Tibial nerve (tissue), 4 donors: ENCODE measurements at regions not wholly inside any gene's neighbourhood (a gene's known extent, or its start where the extent isn't known, plus 50 kb on each side); places are given as distances from the start of the nearest gene placed in this dataset.

ENCODE experiments used
- DNase-seq, 2 donors: peaks; one replicate each; pipeline ENCODE4 v3.0.0-alpha.2; 2019; ENCODE audit warnings: low spot score in 2 of 2
- H3K27ac ChIP-seq, 4 donors: fragments of 200-600 bp; sonication (generic) in 3 of 4; one replicate each; pipeline ENCODE4 v1.5.1; 2017 to 2019; ENCODE audit warnings: mild to moderate bottlenecking in 1 of 4
- H3K27me3 ChIP-seq, 2 donors: fragments of 200-600 bp; sonication (generic) in 1 of 2; one replicate each; pipeline versions ENCODE4 v1.5.1 to v1.6.0; 2017 to 2019
- H3K36me3 ChIP-seq, 3 donors: fragments of 200-600 bp; sonication (generic); one replicate each; pipeline ENCODE4 v1.5.1; 2018 to 2019
- H3K4me1 ChIP-seq, 4 donors: fragments of 200-600 bp; sonication (generic) in 3 of 4; one replicate each; pipeline ENCODE4 v1.5.1; 2017 to 2019
- H3K4me3 ChIP-seq, 4 donors: fragments of 200-600 bp; sonication (generic) in 3 of 4; one replicate each; pipeline ENCODE4 v1.5.1; 2017 to 2019; ENCODE audit warnings: mild to moderate bottlenecking in 1 of 4, moderate library complexity in 1 of 4
- H3K9me3 ChIP-seq, 4 donors: fragments of 200-600 bp; sonication (generic) in 3 of 4; one replicate each; pipeline ENCODE4 v1.5.1; 2017 to 2019
- EP300 ChIP-seq, 2 donors: sonication (generic); formaldehyde crosslinking; IDR thresholded peaks; one replicate each; pipeline ENCODE4 v1.6.1; 2017; ENCODE audit warnings: antibody characterized with exemption in 2 of 2, mild to moderate bottlenecking in 1 of 2
- POLR2A ChIP-seq, 2 donors: fragments of 450-650 bp; IDR thresholded peaks; one replicate each; pipeline ENCODE4 v1.6.1; 2017; ENCODE audit warnings: antibody characterized with exemption in 2 of 2, mild to moderate bottlenecking in 2 of 2, moderate library complexity in 2 of 2
- WGBS, 2 donors: methylation state at CpG; one replicate each; pipeline ENCODE4 v1.1.5; 2018; 5-methylcytosine and 5-hydroxymethylcytosine counted together
- TF ChIP-seq, protein P1 (sequence below), 5 experiments: fragments of 200-600 bp in 3 of 5; fragments of 450-650 bp in 2 of 5; sonication (generic) in 3 of 5; IDR thresholded peaks; one replicate each; pipeline ENCODE4 v1.5.1; 2016 to 2019; ENCODE audit warnings: antibody characterized with exemption in 5 of 5, mild to moderate bottlenecking in 3 of 5, moderate library complexity in 2 of 5

DNA sequence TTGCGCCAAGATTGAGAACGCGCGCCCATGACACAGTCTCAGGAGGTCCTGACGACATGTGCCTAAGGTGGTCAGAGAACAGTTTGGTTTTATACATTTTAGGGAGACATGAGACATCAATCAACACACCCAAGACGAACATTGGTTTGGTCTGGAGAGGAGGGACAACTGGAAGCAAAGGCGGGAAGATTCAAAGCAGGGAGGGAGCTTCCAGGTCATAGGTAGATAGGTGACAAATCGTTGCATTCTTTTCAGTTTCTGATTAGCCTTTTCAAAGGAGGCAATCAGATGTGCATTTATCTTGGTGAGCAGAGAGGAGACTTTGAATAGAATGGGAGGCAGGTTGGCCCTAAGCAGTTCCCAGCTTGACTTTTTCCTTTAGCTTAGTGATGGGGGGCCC lies 828.4 kb upstream of the DPPA4 start:
- H3K27ac ChIP-seq = no peak overlapping the region
- no peak for DNase-seq
- H3K27me3 ChIP-seq = no peaks in the 10 kb centered on the region
- H3K36me3 ChIP-seq = no peaks in the 10 kb centered on the region
- H3K4me1 ChIP-seq = peaks cover 0 to 2% (median 0%) of the 10 kb centered on the region in 4 donors
- 54 to 68% methylated on average over 8 of the region's 8 CpGs for WGBS, 2 donors
- TF ChIP-seq, protein P1, sequence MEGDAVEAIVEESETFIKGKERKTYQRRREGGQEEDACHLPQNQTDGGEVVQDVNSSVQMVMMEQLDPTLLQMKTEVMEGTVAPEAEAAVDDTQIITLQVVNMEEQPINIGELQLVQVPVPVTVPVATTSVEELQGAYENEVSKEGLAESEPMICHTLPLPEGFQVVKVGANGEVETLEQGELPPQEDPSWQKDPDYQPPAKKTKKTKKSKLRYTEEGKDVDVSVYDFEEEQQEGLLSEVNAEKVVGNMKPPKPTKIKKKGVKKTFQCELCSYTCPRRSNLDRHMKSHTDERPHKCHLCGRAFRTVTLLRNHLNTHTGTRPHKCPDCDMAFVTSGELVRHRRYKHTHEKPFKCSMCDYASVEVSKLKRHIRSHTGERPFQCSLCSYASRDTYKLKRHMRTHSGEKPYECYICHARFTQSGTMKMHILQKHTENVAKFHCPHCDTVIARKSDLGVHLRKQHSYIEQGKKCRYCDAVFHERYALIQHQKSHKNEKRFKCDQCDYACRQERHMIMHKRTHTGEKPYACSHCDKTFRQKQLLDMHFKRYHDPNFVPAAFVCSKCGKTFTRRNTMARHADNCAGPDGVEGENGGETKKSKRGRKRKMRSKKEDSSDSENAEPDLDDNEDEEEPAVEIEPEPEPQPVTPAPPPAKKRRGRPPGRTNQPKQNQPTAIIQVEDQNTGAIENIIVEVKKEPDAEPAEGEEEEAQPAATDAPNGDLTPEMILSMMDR (IDR thresholded peaks at IDR 0.05) = no peak
- H3K4me3 ChIP-seq = no peak overlapping the region
- H3K9me3 ChIP-seq = no peaks in the 10 kb centered on the region

DNA sequence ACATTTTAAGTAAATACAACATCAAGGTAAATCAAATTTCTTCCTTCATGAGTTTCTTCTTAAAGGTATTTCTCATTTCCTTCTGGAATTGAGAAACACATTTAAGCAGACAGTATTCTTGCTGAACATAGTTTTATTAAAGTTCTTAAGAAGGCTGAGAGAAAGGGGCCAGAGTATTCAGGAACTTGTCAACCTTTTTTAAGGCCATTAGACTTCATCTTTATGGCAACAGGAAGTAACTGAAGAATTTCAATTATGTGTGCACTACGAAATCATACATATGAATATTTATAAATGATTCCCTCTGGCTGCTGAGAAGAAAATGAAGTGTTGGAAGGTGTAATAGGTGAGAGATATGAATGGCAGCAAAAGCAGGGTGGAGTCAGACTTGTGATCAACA lies 829.4 kb upstream of the DPPA4 start:
- H3K27me3 ChIP-seq = no peaks in the 10 kb centered on the region
- H3K4me3 ChIP-seq = no peak overlapping the region
- TF ChIP-seq EP300 (IDR thresholded peaks at IDR 0.05) (no peak), POLR2A (IDR thresholded peaks at IDR 0.05) (no peak)
- TF ChIP-seq, protein P1 (IDR thresholded peaks at IDR 0.05) = no peak
- 27 to 40% methylated on average over 1 of the region's 1 CpG for WGBS, 2 donors
- H3K36me3 ChIP-seq = no peaks in the 10 kb centered on the region
- no peak for DNase-seq
- H3K9me3 ChIP-seq = no peaks in the 10 kb centered on the region
- H3K4me1 ChIP-seq = peaks cover 0 to 2% (median 0%) of the 10 kb centered on the region in 4 donors
- H3K27ac ChIP-seq = no peak overlapping the region

DNA sequence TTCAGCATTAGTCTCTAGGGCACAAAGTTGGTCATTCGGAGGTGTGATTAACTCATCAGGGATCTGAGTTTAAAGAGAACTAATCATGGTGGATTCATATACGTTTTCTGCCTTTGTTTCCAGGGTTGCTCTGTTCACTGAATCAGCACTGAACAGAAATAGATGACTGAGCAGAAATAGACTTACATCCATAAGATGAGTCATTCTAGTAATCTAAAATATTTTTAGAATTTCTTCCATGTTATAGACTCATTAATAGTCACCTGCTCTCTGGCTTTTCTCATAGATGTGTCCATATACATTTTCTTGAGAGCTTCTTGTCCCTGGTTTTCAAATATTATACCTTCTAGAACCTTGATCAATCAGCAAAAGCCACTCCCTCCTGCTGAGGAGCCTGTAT lies 837.6 kb upstream of the DPPA4 start:
- DNase-seq = no peak
- 83 to 85% methylated on average over 2 of the region's 2 CpGs for WGBS, 2 donors
- H3K27me3 ChIP-seq = no peaks in the 10 kb centered on the region
- TF ChIP-seq POLR2A (IDR thresholded peaks at IDR 0.05) = no peak
- TF ChIP-seq, protein P1 (IDR thresholded peaks at IDR 0.05) = no peak
- no peak for TF ChIP-seq EP300 (IDR thresholded peaks at IDR 0.05)
- no peak overlapping the region for H3K4me3 ChIP-seq
- no peaks in the 10 kb centered on the region for H3K9me3 ChIP-seq
- no peak overlapping the region for H3K27ac ChIP-seq
- no peaks in the 10 kb centered on the region for H3K36me3 ChIP-seq
- H3K4me1 ChIP-seq = peaks cover 0 to 13% (median 0%) of the 10 kb centered on the region in 4 donors

DNA sequence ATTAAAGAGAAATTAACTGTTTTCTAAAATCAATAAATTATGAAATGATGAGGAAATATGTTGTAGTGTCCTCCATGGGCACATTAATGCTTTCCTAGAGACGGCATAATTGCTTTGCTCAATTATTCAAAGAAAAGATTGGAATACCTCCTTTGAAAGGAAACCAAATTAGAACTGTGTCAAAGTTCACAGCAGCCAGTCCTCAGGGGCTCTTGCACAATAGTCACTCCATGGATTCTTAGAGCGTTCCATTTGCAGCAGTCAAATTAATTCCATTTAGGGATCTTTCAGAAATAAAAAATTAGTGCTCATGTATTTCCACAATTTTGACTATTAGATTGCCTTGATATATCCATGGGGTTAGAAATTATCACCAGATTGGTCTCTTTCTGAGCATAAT lies 841.6 kb upstream of the DPPA4 start:
- no peaks in the 10 kb centered on the region for H3K9me3 ChIP-seq
- peaks cover 0 to 24% (median 0%) of the 10 kb centered on the region in 4 donors for H3K4me1 ChIP-seq
- WGBS, 2 donors = 34 to 39% methylated on average over 2 of the region's 2 CpGs
- no peaks in the 10 kb centered on the region for H3K27me3 ChIP-seq
- H3K4me3 ChIP-seq = no peak overlapping the region
- H3K36me3 ChIP-seq = no peaks in the 10 kb centered on the region
- peak in 1 of 2 donors; percentile 26 for DNase-seq
- TF ChIP-seq, protein P1 (IDR thresholded peaks at IDR 0.05) = no peak
- TF ChIP-seq EP300 (IDR thresholded peaks at IDR 0.05) = no peak
- no peak for TF ChIP-seq POLR2A (IDR thresholded peaks at IDR 0.05)
- H3K27ac ChIP-seq = no peak overlapping the region

DNA sequence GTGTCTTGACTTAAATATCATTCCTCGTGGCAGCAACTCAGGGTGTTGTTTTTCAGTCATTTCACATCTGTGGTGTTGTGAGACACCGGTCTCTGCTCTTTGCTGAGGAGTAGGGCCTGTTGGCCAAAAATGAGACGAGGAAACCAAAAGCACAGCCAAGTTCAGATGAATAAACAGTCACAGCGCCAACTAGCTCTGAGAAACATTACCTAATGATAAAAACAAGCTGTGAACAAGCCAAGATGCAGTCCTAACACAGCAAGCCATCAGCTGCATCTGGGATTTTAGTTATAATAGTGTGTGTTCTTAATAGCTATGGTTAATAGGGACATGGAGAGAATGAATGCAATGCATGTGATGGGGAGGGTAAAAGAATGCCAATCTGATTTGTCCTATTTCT lies 843.4 kb upstream of the DPPA4 start:
- DNase-seq = peak in 1 of 2 donors; percentile 57
- WGBS, 2 donors = 52 to 53% methylated on average over 4 of the region's 4 CpGs
- H3K4me1 ChIP-seq = peaks cover 0 to 24% (median 0%) of the 10 kb centered on the region in 4 donors
- H3K27me3 ChIP-seq = no peaks in the 10 kb centered on the region
- H3K4me3 ChIP-seq = no peak overlapping the region
- no peak overlapping the region for H3K27ac ChIP-seq
- TF ChIP-seq, protein P1 (IDR thresholded peaks at IDR 0.05) = no peak
- no peak for TF ChIP-seq POLR2A (IDR thresholded peaks at IDR 0.05)
- peak in 1 of 2 donors; percentile 22 for TF ChIP-seq EP300 (IDR thresholded peaks at IDR 0.05)
- no peaks in the 10 kb centered on the region for H3K36me3 ChIP-seq
- no peaks in the 10 kb centered on the region for H3K9me3 ChIP-seq
